Mesenteric fat pad (tissue), 1 donor: ENCODE measurements at regions not wholly inside any gene's neighbourhood (a gene's known extent, or its start where the extent isn't known, plus 50 kb on each side); places are given as distances from the start of the nearest gene placed in this dataset.
"Not testable (repeated sequence)": the region's sequence is repeated elsewhere in the genome, so short reads cannot be mapped to it uniquely, and the experiment has no call there.

Experiments used
- DNase-seq: peaks from one replicate; pipeline ENCODE4 v3.0.0-alpha.2; 2020; ENCODE audit warnings: low spot score
- donor health status: DM: yes; HTN: yes; CAD: no.

GRCh38 chrX:3950373-3950772 lies 236.9 kb upstream of the PRKX start:
- no peak for DNase-seq

- DNase-seq, result no peak
Measured at GRCh38 chrX:3943965-3944364, 230.5 kb upstream of the PRKX start.

- no peak for DNase-seq
Measured at GRCh38 chrX:3940000-3940610, 226.7 kb upstream of the PRKX start.

GRCh38 chrX:3938587-3938986 lies 225.1 kb upstream of the PRKX start:
- DNase-seq, result no peak

GRCh38 chrX:3935196-3935595 lies 221.7 kb upstream of the PRKX start:
- DNase-seq, result not testable (repeated sequence)

GRCh38 chrX:3920424-3921017 lies 207.1 kb upstream of the PRKX start:
- not testable (repeated sequence) for DNase-seq

GRCh38 chrX:3919668-3920423 lies 206.4 kb upstream of the PRKX start:
- DNase-seq, result not testable (repeated sequence)

GRCh38 chrX:3914813-3915212 lies 201.4 kb upstream of the PRKX start:
- not testable (repeated sequence) for DNase-seq

- DNase-seq, result not testable (repeated sequence)
Measured at GRCh38 chrX:3914059-3914458, 200.6 kb upstream of the PRKX start.

GRCh38 chrX:3911012-3911411 lies 197.6 kb upstream of the PRKX start:
- not testable (repeated sequence) for DNase-seq

GRCh38 chrX:3910611-3911010 lies 197.2 kb upstream of the PRKX start:
- not testable (repeated sequence) for DNase-seq

- not testable (repeated sequence) for DNase-seq
Measured at GRCh38 chrX:3905522-3906258, 192.2 kb upstream of the PRKX start.

GRCh38 chrX:3902222-3902621 lies 188.8 kb upstream of the PRKX start:
- not testable (repeated sequence) for DNase-seq

- not testable (repeated sequence) for DNase-seq
Measured at GRCh38 chrX:3896755-3897154, 183.3 kb upstream of the PRKX start.

- DNase-seq, result not testable (repeated sequence)
Measured at GRCh38 chrX:3882553-3882920, 169.1 kb upstream of the PRKX start.

GRCh38 chrX:3881898-3882552 lies 168.6 kb upstream of the PRKX start:
- not testable (repeated sequence) for DNase-seq

- DNase-seq, result not testable (repeated sequence)
Measured at GRCh38 chrX:3881255-3881895, 167.9 kb upstream of the PRKX start.

- not testable (repeated sequence) for DNase-seq
Measured at GRCh38 chrX:3876393-3876792, 162.9 kb upstream of the PRKX start.

- DNase-seq, result not testable (repeated sequence)
Measured at GRCh38 chrX:3875638-3876037, 162.2 kb upstream of the PRKX start.

GRCh38 chrX:3872226-3872879 lies 158.9 kb upstream of the PRKX start:
- DNase-seq, result not testable (repeated sequence)
